Calu3 (cell line): ENCODE measurements at regions not wholly inside any gene's neighbourhood (a gene's known extent, or its start where the extent isn't known, plus 50 kb on each side); places are given as distances from the start of the nearest gene placed in this dataset.

Source experiments
- BruUV-seq: library from RNA; stranded (reverse); fragments of 400-500 nt; replicated peaks from 2 replicates; lab custom pipeline; 2021; lab: Mats Ljungman, UMichigan
- CTCF ChIA-PET: fragments of 300-600 bp; sonication (Branson Sonifier 250); formaldehyde crosslinking; loops from one replicate; lab custom pipeline; 2022; ENCODE audit warnings: antibody characterized with exemption; lab: Charles Lee
- DNase-seq: peaks from one replicate; pipeline ENCODE4 v3.0.0; 2022
- H3K27ac Mint-ChIP-seq: one replicate; pipeline ENCODE4 v1.8.0; 2022; ENCODE audit warnings: mixed read lengths; ENCODE audit not compliant: unreplicated experiment
- H3K27me3 Mint-ChIP-seq: one replicate; pipeline ENCODE4 v1.8.0; 2022; ENCODE audit warnings: mixed read lengths; ENCODE audit not compliant: unreplicated experiment
- H3K36me3 Mint-ChIP-seq: one replicate; pipeline ENCODE4 v1.8.0; 2022; ENCODE audit warnings: mild to moderate bottlenecking, moderate library complexity, mixed read lengths; ENCODE audit not compliant: insufficient read depth, unreplicated experiment
- H3K4me1 Mint-ChIP-seq: one replicate; pipeline ENCODE4 v1.8.0; 2022; ENCODE audit warnings: mild to moderate bottlenecking, low read depth, mixed read lengths; ENCODE audit not compliant: unreplicated experiment
- H3K4me3 Mint-ChIP-seq: one replicate; pipeline ENCODE4 v1.8.0; 2022; ENCODE audit warnings: mild to moderate bottlenecking, low read depth, moderate library complexity, mixed read lengths; ENCODE audit not compliant: unreplicated experiment
- H3K9me3 Mint-ChIP-seq: one replicate; pipeline ENCODE4 v1.8.0; 2022; ENCODE audit warnings: low read depth, mixed read lengths; ENCODE audit not compliant: unreplicated experiment
- intact Hi-C: fragments of 100-400 bp; cut with micrococcal nuclease; formaldehyde crosslinking; loops from one replicate; pipeline ENCODE4 v1.10.0; 2022; ENCODE audit not compliant: unreplicated experiment
- TF ChIP-seq, protein P1 (sequence below): fragments of 200-600 bp; IDR thresholded peaks from one replicate; pipeline ENCODE4 v1.8.0; 2022; ENCODE audit warnings: antibody characterized with exemption; ENCODE audit not compliant: unreplicated experiment

DNA sequence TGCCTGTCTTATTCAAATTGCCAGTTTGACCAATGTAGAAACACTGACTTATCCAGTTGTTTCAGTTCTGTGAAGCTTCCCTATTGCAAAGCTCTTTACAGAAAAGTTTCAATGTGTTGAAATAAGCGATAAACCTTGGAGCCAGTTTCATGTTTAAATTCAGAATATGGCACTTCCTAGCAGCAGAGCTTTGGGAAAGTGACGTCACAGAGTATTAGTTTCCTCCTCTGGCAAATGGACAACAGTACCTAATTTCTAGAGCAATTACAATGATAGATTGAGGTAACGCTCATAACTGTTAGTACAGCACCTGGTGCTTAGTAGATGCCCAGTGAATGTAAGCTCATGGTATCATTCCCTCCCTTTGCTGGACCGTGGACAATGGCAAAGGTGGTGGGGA lies 527.5 kb upstream of the DAB1 start:
- TF ChIP-seq, protein P1, sequence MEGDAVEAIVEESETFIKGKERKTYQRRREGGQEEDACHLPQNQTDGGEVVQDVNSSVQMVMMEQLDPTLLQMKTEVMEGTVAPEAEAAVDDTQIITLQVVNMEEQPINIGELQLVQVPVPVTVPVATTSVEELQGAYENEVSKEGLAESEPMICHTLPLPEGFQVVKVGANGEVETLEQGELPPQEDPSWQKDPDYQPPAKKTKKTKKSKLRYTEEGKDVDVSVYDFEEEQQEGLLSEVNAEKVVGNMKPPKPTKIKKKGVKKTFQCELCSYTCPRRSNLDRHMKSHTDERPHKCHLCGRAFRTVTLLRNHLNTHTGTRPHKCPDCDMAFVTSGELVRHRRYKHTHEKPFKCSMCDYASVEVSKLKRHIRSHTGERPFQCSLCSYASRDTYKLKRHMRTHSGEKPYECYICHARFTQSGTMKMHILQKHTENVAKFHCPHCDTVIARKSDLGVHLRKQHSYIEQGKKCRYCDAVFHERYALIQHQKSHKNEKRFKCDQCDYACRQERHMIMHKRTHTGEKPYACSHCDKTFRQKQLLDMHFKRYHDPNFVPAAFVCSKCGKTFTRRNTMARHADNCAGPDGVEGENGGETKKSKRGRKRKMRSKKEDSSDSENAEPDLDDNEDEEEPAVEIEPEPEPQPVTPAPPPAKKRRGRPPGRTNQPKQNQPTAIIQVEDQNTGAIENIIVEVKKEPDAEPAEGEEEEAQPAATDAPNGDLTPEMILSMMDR: no peak
- Mint-ChIP-seq H3K27me3 (peaks cover 28% of the 10 kb centered on the region), H3K36me3 (no peaks in the 10 kb centered on the region), H3K9me3 (peaks cover 4% of the 10 kb centered on the region), H3K27ac (no peak overlapping the region), H3K4me3 (no peak overlapping the region), H3K4me1 (no peaks in the 10 kb centered on the region)
- no peak for DNase-seq
- intact Hi-C loops: no loop called here
- BruUV-seq: no TSS peak
- CTCF ChIA-PET: no interaction called here

GRCh38 chr1:57949168-57949567 lies 525.3 kb upstream of the DAB1 start:
- peaks cover 4% of the 10 kb centered on the region for H3K9me3 Mint-ChIP-seq
- H3K27me3 Mint-ChIP-seq: peaks cover 28% of the 10 kb centered on the region
- no peak overlapping the region for H3K27ac Mint-ChIP-seq
- no peaks in the 10 kb centered on the region for H3K36me3 Mint-ChIP-seq
- no peak overlapping the region for H3K4me3 Mint-ChIP-seq
- no peak for DNase-seq
- intact Hi-C loops: no loop called here
- TF ChIP-seq, protein P1: no peak
- no peaks in the 10 kb centered on the region for H3K4me1 Mint-ChIP-seq
- CTCF ChIA-PET: no interaction called here
- no TSS peak for BruUV-seq

GRCh38 chr1:57947471-57947870 lies 523.6 kb upstream of the DAB1 start:
- DNase-seq: no peak
- intact Hi-C loops: no loop called here
- H3K27ac Mint-ChIP-seq: no peak overlapping the region
- H3K4me3 Mint-ChIP-seq: no peak overlapping the region
- peaks cover 28% of the 10 kb centered on the region for H3K27me3 Mint-ChIP-seq
- TF ChIP-seq, protein P1: no peak
- no peaks in the 10 kb centered on the region for H3K4me1 Mint-ChIP-seq
- no peaks in the 10 kb centered on the region for H3K9me3 Mint-ChIP-seq
- CTCF ChIA-PET: no interaction called here
- H3K36me3 Mint-ChIP-seq: no peaks in the 10 kb centered on the region
- no TSS peak for BruUV-seq

- peaks cover 3% of the 10 kb centered on the region for H3K27me3 Mint-ChIP-seq
- no TSS peak for BruUV-seq
- no peak for DNase-seq
- no peak overlapping the region for H3K27ac Mint-ChIP-seq
- CTCF ChIA-PET: no interaction called here
- H3K36me3 Mint-ChIP-seq: no peaks in the 10 kb centered on the region
- H3K4me1 Mint-ChIP-seq: no peaks in the 10 kb centered on the region
- intact Hi-C loops: no loop called here
- TF ChIP-seq, protein P1: no peak
- no peaks in the 10 kb centered on the region for H3K9me3 Mint-ChIP-seq
- no peak overlapping the region for H3K4me3 Mint-ChIP-seq
These were observed 521.2 kb upstream of the DAB1 start for GRCh38 chr1:57945045-57945444.

DNA sequence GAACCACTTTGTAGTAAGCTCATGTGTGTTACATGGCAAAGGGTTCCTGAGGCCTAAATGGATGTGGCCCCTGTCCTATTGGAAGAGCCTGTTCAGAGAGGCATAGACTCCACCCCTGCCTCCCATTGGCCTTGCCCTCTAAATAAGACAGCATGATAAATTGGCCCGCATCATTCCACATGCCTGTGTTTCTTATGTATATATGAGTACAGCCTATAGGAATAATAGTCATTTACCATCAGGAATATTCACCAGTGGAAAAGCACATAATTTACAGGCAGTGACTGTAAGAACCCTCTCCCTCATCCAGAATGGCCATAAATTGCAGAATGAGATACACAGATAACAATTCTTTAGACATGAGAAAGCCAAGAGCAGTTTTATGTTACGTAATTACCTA lies 519.5 kb upstream of the DAB1 start:
- H3K4me3 Mint-ChIP-seq: no peak overlapping the region
- intact Hi-C loops: no loop called here
- DNase-seq: no peak

More for the DNA sequence above, 519.5 kb upstream of the DAB1 start:
- H3K9me3 Mint-ChIP-seq: peaks cover 3% of the 10 kb centered on the region
- no peaks in the 10 kb centered on the region for H3K36me3 Mint-ChIP-seq
- TF ChIP-seq, protein P1: no peak
- no TSS peak for BruUV-seq
- no peak overlapping the region for H3K27ac Mint-ChIP-seq
- H3K27me3 Mint-ChIP-seq: no peaks in the 10 kb centered on the region
- CTCF ChIA-PET: no interaction called here
- no peaks in the 10 kb centered on the region for H3K4me1 Mint-ChIP-seq
